WTC11 (cell line): ENCODE measurements at regions not wholly inside any gene's neighbourhood (a gene's known extent, or its start where the extent isn't known, plus 50 kb on each side); places are given as distances from the start of the nearest gene placed in this dataset.

Experiments used
- CBFB ChIP-seq: sonication (generic); formaldehyde crosslinking; IDR thresholded peaks from 2 replicates; pipeline ENCODE4 v1.8.1; 2022; ENCODE audit warnings: mild to moderate bottlenecking, low read depth, missing genetic modification reagents
- CTCF ChIP-seq: fragments of 200-600 bp; IDR thresholded peaks from 2 replicates; pipeline ENCODE4 v1.8.0; 2022; ENCODE audit warnings: antibody characterized with exemption
- ERG ChIP-seq: fragments of 250-450 bp; sonication (Bioruptor Pico); IDR thresholded peaks from 2 replicates; pipeline ENCODE4 v1.8.0; 2021; ENCODE audit warnings: mild to moderate bottlenecking
- ETV6 ChIP-seq: sonication (generic); formaldehyde crosslinking; IDR thresholded peaks from 2 replicates; pipeline ENCODE4 v1.8.1; 2022; ENCODE audit warnings: mild to moderate bottlenecking, missing genetic modification reagents

- no peak for TF ChIP-seq CBFB (CRISPR knock-in tag)
- no peak for TF ChIP-seq ERG (CRISPR knock-in tag)
- no peak for TF ChIP-seq ETV6 (CRISPR knock-in tag)
- TF ChIP-seq CTCF = no peak
Observed at GRCh38 chr5:89036166-89036565, 153.2 kb upstream of the MEF2C start.
